ENCODE measurements at regions not wholly inside any gene's neighbourhood (a gene's known extent, or its start where the extent isn't known, plus 50 kb on each side); places are given as distances from the start of the nearest gene placed in this dataset.

GRCh38 chr10:123516291-123516690, 149.9 kb upstream of the GPR26 start:
- TF ChIP-seq, protein P1, sequence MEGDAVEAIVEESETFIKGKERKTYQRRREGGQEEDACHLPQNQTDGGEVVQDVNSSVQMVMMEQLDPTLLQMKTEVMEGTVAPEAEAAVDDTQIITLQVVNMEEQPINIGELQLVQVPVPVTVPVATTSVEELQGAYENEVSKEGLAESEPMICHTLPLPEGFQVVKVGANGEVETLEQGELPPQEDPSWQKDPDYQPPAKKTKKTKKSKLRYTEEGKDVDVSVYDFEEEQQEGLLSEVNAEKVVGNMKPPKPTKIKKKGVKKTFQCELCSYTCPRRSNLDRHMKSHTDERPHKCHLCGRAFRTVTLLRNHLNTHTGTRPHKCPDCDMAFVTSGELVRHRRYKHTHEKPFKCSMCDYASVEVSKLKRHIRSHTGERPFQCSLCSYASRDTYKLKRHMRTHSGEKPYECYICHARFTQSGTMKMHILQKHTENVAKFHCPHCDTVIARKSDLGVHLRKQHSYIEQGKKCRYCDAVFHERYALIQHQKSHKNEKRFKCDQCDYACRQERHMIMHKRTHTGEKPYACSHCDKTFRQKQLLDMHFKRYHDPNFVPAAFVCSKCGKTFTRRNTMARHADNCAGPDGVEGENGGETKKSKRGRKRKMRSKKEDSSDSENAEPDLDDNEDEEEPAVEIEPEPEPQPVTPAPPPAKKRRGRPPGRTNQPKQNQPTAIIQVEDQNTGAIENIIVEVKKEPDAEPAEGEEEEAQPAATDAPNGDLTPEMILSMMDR (IDR thresholded peaks at IDR 0.05), result no peak
- no peak for TF ChIP-seq EZH2phosphoT487 (IDR thresholded peaks at IDR 0.05)

All from neural progenitor cell (in vitro differentiated cells).